ENCODE measurements at regions not wholly inside any gene's neighbourhood (a gene's known extent, or its start where the extent isn't known, plus 50 kb on each side); places are given as distances from the start of the nearest gene placed in this dataset.
"Not testable (repeated sequence)": the region's sequence is repeated elsewhere in the genome, so short reads cannot be mapped to it uniquely, and the experiment has no call there.

DNA sequence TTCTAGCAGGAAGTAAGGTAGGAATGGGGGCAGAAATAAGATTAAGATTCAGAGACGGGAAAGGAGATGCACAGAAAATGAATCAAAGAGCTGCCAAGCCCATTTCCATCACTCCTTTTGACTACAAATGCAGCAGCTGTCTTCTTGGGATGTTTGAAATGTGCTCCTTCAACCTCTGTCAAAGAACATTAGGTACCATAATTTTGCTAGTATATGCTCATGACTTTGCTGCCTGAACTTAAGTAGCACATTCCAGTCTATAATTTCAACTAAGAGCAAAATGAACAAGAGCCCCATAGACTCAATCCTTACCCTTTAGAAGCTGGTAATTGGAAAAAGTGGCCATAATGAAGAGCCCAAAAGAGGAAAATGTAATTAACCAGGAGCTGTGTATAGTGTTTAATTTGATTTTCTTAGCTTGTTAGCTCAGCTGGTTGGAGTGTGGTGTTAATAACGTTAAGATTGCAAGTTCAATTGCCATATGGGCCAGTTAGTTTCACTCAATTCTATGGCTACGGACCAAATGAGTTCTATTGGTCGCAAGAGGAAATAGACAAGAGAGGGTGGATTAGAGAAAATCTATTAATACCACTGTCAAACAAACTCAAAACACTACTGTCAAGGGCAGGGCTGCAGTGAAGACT, 349.9 kb downstream of the ZBBX start:
- DNase-seq = no peak
- no peaks in the 10 kb centered on the region for H3K9me3 ChIP-seq
- TF ChIP-seq CTCF (IDR thresholded peaks at IDR 0.05) = no peak
- intact Hi-C loops (cut with DNase I; ENCODE audit: low total_unique reads) = no loop called here
- no peak overlapping the region for H3K4me3 ChIP-seq
- no peak overlapping the region for H3K27ac ChIP-seq
- H3K27me3 ChIP-seq = no peaks in the 10 kb centered on the region
- no peaks in the 10 kb centered on the region for H3K4me1 ChIP-seq
- H3K36me3 ChIP-seq = no peaks in the 10 kb centered on the region

- H3K36me3 ChIP-seq; DNase-seq; H3K27me3 ChIP-seq; intact Hi-C loops (cut with DNase I; ENCODE audit: low total_unique reads); H3K9me3 ChIP-seq; H3K27ac ChIP-seq; H3K4me1 ChIP-seq; H3K4me3 ChIP-seq: not testable (repeated sequence)
Measured at GRCh38 chr3:167019503-167019902, 360.6 kb downstream of the ZBBX start.

DNA sequence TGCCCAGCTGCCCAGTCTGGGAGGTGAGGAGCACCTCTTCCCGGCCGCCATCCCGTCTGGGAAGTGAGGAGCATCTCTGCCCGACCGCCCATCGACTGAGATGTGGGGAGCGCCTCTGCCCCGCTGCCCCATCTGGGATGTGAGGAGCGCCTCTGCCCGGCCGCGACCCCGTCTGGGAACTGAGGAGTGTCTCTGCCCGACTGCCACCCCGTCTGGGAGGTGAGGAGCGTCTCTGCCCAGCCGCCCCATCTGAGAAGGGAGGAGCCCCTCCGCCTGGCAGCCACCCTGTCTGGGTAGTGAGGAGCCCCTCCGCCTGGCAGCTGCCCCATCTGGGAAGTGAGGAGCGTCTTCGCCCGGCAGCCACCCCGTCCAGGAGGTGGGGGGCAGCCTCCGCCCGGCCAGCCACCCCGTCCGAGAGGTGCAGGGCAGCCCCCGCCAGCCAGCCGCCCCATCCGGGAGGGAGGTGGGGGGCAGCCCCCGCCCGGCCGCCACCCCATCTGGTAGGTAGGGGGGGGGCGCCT, 361.4 kb downstream of the ZBBX start:
- H3K9me3 ChIP-seq; H3K27me3 ChIP-seq; H3K36me3 ChIP-seq; H3K4me3 ChIP-seq; intact Hi-C loops (cut with DNase I; ENCODE audit: low total_unique reads); H3K27ac ChIP-seq; H3K4me1 ChIP-seq; DNase-seq: not testable (repeated sequence)

- H3K4me3 ChIP-seq = no peak overlapping the region
- H3K4me1 ChIP-seq = no peaks in the 10 kb centered on the region
- no peak for TF ChIP-seq CTCF (IDR thresholded peaks at IDR 0.05)
- intact Hi-C loops (cut with DNase I; ENCODE audit: low total_unique reads) = no loop called here
- no peaks in the 10 kb centered on the region for H3K9me3 ChIP-seq
- no peak overlapping the region for H3K27ac ChIP-seq
- H3K27me3 ChIP-seq = no peaks in the 10 kb centered on the region
- DNase-seq = no peak
- H3K36me3 ChIP-seq = no peaks in the 10 kb centered on the region
Measured at GRCh38 chr3:167012691-167013090, 367.4 kb downstream of the ZBBX start.

DNA sequence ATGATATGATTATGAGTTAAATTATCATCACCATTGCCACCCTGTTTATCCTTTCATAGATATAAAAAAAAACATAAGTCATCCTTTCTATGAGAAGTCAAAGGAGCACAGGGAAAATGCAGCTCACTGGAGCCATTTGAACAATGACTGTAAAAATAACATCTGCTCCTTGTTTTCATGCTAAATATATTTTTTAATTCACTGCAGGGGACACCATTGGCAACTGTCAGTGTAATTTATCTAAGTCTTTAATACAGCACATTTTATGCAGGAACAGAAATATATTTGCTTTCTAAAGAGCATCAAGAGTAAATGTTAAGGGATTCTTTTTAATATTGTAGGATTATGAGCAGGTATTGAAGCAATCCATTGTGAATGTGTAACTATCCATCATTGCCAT, 371.3 kb downstream of the ZBBX start:
- Histone ChIP-seq H3K36me3 (no peaks in the 10 kb centered on the region), H3K4me1 (no peaks in the 10 kb centered on the region), H3K9me3 (no peaks in the 10 kb centered on the region), H3K27ac (no peak overlapping the region), H3K4me3 (no peak overlapping the region), H3K27me3 (no peaks in the 10 kb centered on the region)
- intact Hi-C loops (cut with DNase I; ENCODE audit: low total_unique reads) = no loop called here
- TF ChIP-seq CTCF (IDR thresholded peaks at IDR 0.05) = no peak
- DNase-seq = no peak

DNA sequence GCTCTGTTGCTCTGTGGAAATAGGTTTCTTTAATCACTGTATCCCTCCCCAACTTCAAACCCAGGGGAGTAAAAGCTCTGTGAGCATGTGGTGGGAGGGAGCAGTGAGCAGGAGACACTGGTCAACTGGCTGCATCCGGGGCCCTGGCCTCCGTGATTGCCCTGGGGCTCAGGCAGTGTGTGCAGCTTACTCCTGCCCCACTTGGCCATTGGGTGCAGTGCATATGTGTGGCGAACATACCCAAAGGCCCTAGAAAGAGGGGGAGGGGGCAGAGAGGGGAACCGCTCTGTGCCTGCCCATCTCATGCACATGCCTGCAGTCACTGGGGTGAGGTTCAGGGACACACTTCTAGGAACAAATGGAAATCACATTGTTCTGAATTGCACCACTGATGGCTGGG, 378.7 kb downstream of the ZBBX start:
- Histone ChIP-seq H3K36me3 (no peaks in the 10 kb centered on the region), H3K4me3 (no peak overlapping the region), H3K27me3 (no peaks in the 10 kb centered on the region), H3K9me3 (peaks cover 0 to 7% (median 0%) of the 10 kb centered on the region in 3 donors), H3K27ac (no peak overlapping the region), H3K4me1 (no peaks in the 10 kb centered on the region)
- TF ChIP-seq CTCF (IDR thresholded peaks at IDR 0.05) = no peak
- intact Hi-C loops (cut with DNase I; ENCODE audit: low total_unique reads) = no loop called here
- DNase-seq = no peak

Data from tibial artery (tissue), 4 donors.